Endothelial cell of hepatic sinusoid (primary cell): ENCODE measurements at regions not wholly inside any gene's neighbourhood (a gene's known extent, or its start where the extent isn't known, plus 50 kb on each side); places are given as distances from the start of the nearest gene placed in this dataset.
"Not testable (repeated sequence)": the region's sequence is repeated elsewhere in the genome, so short reads cannot be mapped to it uniquely, and the experiment has no call there.

Source experiments
- in situ Hi-C: cut with HindIII; loops from 2 replicates; pipeline ENCODE4 v1.10.0; 2017; ENCODE audit warnings: low sequenced_read_pairs

DNA sequence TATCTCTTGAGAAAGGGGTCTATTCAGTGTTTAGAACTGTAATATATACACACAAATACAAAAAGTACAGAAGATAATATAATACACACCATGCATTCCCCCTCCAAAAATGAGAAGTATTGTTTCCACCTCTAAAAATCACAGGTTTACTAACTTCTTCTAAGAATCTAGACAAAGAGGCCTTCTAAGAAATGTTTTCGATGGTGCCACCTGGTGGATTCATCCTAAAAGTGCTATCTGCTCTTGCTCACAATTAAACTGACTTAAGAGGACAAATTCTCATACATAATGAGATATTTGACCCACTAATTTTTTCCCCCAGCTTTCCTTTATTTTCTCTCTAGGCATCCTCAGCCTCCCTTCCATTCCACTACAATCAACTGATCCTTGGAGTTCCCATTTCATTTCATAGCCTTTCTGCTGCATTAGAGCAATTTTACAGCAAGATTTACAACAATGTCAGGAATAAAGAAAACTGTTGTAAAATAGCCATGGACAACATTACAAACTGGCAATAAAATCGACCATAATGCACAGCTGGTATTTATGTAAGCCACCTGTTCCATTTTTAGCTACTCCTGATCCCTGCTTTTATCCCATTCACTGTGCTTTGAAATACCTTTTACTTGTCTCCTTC lies 124.6 kb downstream of the ARRDC4 start:
- in situ Hi-C loops, result no loop called here

GRCh38 chr15:98088307-98088945 lies 127.9 kb downstream of the ARRDC4 start:
- in situ Hi-C loops, result not testable (repeated sequence)

GRCh38 chr15:98089352-98089751 lies 128.8 kb downstream of the ARRDC4 start:
- in situ Hi-C loops, result not testable (repeated sequence)

DNA sequence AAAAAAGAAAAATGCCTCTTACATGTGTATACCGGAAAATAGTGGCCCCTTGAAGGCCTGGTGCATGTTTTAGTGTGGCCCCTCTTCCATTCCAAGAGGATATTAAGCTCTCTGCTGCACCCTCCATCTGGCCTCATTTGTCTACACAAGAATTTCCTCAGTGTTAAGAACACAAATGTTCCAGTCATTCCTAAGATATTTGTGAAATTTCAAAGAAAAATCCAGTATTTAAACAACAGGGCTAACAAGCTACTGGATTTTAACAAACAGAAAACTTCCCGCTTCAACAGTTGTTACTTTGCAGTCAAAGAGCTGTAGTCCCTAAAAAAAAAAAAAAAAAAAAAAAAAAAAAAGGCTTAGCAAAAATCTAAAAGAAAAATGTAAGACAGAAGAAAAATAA lies 137.5 kb downstream of the ARRDC4 start:
- in situ Hi-C loops, result not testable (repeated sequence)

DNA sequence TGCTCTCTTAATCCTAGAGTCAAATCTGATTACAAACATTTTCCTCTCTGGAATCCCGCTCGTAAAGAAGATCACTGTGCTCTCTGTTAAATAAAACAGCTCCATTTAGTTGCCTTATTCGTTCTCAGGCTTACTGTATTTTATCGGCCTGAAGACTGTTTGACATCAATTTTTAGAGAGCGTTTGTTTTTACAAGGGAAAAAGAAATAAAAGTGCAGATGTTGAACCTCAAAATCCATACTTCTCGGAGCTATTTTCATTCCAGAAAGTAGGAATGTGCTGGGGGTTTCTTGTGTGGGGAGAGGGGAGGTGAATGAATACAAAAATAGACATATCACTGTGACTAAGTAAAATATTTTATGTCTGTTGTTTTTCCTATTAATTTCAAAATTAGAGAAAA lies 140.1 kb downstream of the ARRDC4 start:
- in situ Hi-C loops, result not testable (repeated sequence)

DNA sequence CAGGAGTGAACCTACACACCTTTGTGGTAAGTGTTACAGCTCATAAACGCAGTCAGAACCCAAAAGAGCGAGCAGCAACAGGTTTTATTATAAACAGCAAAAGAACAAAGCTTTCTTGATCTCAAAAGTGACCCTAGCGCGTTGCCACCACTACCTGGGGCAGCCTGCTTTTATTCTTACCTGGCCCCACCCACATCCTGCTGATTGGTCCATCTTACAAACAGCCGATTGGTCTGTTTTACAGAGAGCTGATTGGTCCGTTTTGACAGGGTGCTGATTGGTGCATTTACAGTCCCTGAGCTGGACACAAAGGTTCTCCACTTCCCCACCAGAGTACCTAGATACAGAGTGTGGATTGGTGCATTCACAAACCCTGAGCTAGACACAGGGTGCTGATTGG lies 143.1 kb downstream of the ARRDC4 start:
- in situ Hi-C loops, result no loop called here

GRCh38 chr15:98104386-98105151 lies 144.1 kb downstream of the ARRDC4 start:
- in situ Hi-C loops, result not testable (repeated sequence)

- in situ Hi-C loops, result not testable (repeated sequence)
Observed at GRCh38 chr15:98106615-98107194, 146.2 kb downstream of the ARRDC4 start.

GRCh38 chr15:98111806-98112205 lies 151.3 kb downstream of the ARRDC4 start:
- in situ Hi-C loops, result loop anchor here (5.0 kb wide), 2 partner anchors 35 to 95 kb away; no protein-coding TSS in a partner anchor

GRCh38 chr15:98113327-98113726 lies 152.8 kb downstream of the ARRDC4 start:
- in situ Hi-C loops, result loop anchor here (5.0 kb wide), 2 partner anchors 34 to 96 kb away; no protein-coding TSS in a partner anchor

DNA sequence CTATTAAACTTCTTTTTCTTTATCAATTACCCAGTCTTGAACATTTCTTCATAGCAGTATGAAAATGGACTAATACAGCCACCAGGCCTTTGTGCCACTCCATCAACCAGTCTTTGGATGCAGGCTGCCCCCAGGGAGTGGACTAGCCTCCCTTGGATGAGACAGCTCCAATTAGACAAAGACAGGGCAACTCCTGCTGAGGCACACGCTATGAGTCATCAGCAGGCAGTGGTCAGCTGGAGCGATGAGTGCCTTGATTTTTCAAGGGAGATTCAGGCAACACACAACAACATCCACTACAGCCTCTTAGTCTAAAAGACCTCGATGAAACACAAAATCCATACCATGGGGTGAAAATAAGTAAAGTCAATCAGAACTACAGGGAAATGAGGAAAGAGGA lies 160.1 kb downstream of the ARRDC4 start:
- in situ Hi-C loops, result no loop called here

GRCh38 chr15:98121536-98121935 lies 161.0 kb downstream of the ARRDC4 start:
- in situ Hi-C loops, result no loop called here

DNA sequence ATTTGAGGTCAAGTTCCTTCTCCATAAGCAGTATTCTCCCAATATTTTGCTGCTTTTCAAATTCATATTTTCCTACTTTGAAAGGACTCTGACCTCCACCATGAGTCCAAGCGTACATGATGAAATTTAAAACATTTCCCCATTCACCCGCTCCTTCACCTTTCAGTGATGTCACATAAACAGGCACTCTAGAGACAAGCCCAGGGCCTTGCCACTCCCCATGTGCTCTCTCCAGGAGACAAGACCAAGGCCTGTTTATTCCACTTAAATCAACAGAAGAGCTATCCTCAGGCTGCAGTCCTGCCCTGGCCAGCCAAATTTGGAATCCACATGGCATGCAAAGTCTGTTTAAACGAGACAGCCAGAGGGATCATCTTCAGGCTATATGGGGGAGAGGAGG lies 161.5 kb downstream of the ARRDC4 start:
- in situ Hi-C loops, result no loop called here

DNA sequence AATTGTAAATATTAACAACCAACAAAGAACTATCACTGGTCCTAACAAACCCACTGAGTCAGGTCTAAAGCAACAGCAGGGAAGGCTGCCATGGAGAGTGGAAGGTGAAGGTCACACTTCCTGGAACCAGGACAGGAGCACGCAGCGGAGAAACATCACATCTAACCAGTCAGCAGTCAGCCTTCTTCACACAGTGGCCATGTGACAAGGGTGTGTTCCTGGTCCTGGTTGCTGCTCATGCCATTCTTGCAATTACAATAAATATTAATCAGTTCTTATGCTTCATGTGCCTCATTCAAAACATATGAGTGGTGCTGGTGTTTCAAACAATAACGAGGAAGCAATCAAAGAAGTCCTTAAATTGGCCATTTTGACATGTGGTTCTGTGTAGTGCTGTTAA lies 162.8 kb downstream of the ARRDC4 start:
- in situ Hi-C loops, result no loop called here

DNA sequence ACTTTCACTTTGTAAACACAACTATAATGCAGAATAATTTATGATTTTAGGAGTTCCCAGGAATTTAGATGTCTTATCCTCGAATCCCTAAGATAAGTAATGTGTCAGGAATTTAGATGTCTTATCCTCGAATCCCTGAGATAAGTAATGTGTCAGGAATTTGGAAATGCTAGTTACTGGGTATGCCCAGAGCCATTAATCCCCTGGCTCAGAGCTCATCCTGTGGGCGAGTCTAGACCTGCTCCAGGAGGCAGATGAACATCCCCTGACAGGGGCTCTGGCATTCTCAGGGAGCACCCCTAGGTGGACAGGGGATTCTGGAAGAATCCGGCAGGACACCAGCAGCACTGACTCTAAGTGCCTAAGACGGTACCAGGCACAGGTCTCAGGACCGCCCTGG lies 163.3 kb downstream of the ARRDC4 start:
- in situ Hi-C loops, result no loop called here

- in situ Hi-C loops, result no loop called here
Observed at GRCh38 chr15:98124581-98124980, 164.1 kb downstream of the ARRDC4 start.

DNA sequence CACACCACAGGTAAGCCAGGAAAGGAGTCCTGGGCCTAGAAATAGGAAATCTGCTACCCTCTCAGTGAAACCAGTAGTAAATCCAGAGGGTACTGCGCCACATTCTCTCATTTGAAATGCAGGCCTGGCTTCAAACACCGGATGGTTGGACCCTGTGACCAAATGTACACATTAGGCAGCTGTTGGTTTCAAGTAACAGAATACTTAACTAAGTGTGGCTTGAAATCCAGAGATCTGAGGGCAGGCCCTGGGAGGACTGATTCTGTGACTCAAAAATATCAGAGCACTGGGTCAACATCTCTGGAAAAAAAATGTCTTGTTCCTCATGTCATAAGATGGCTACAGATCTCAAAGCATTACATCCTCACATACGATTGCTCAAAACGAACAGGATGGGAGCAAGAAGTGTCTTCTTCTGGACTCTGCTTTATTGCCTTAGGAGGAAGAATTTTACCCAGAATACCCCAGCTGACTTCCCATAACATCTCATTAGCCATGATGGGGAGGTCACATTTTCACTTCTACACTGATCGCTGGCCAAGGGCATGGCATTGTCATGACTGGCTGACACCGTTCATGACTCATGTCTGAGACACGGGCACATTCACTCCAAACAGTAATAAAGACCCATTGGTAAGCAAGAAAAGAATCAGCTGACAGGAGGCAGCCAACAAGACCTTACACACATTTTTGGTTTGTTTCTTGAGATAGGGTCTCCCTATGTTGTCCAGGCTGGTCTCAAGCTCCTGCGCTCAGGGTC lies 166.0 kb downstream of the ARRDC4 start:
- in situ Hi-C loops, result no loop called here

DNA sequence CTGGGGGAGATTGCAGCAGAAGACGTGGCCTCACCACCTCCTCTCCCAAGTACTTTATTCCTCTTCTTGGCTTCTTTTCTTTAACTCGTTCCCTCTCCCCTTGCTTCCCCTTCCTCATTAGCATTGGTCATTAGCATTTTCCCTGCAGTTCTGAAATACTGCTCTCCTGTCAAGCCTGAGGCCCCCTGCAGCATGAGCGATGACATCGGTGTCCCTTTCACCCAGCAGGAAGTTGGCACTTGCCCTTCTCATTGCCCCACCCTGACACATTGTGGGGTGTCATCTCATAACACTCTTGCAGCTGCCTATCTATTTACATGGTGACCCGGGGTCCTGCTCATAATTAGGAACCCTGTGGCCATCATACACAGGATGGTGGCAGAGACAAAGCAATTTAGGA lies 167.1 kb downstream of the ARRDC4 start:
- in situ Hi-C loops, result no loop called here

DNA sequence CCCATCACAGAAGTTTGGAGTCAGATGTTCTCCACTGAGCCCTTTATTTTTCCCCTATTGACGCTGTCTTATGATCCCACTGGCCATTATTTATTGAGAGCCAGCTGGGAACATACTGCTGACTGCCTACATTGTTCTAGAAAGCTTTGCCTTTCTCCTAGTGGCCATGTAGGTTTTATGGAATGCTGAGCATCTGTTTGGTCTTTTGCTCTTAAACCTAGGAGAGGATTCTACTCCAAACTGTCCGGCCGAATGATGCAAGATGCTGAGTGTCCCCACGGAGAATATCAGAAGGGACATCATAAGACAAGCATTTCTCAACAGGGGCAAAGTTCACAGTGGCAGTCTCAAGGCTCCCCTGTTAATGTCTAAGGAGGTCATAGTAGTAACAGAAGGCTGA lies 171.4 kb downstream of the ARRDC4 start:
- in situ Hi-C loops, result loop anchor here (5.0 kb wide), 1 partner anchor 45 kb away; no protein-coding TSS in a partner anchor

- in situ Hi-C loops, result loop anchor here (5.0 kb wide), 1 partner anchor 42 kb away; no protein-coding TSS in a partner anchor
Observed at GRCh38 chr15:98134905-98135304, 174.4 kb downstream of the ARRDC4 start.

DNA sequence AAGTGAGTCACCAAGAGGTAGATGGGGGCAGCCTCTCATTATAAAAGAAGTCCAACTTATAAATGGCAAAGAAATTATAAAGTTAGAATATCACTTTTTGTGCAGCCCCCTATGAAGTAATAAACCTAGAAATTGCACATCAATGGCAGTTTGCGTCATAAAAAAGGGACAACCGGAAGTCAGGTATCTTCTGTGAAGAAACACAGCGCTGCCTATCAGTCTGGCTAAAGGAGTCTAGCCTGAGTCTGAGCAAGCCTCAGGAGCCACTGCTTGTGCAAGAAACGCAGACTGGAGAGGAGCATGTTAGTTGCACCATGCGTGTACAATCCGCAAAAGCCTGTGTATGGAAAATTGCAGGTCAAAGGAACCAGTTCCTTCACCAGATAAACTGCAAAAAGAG lies 178.4 kb downstream of the ARRDC4 start:
- in situ Hi-C loops, result no loop called here
